ENCODE measurements at regions not wholly inside any gene's neighbourhood (a gene's known extent, or its start where the extent isn't known, plus 50 kb on each side); places are given as distances from the start of the nearest gene placed in this dataset.

DNA sequence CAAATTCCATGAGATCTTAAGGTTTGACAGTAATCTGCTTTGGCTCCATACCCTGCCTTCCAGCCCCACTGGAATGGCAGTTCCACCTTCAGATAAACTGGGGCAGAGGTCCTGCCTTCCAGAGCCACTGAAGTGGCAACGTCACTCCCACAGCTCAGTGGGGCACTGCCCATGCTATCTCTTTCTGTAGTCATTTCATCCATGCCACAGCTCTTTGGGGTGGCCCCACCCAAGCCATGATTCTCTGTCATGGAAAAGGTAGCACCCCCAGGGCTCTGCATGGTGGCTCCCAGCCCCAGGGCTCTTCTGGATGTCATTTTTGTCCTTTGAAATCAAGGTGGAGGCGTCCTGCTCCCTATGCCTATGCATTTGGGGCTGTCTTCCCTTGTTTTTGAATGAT is 596.5 kb downstream of the SPOCK3 start:
- TF ChIP-seq, protein P1, sequence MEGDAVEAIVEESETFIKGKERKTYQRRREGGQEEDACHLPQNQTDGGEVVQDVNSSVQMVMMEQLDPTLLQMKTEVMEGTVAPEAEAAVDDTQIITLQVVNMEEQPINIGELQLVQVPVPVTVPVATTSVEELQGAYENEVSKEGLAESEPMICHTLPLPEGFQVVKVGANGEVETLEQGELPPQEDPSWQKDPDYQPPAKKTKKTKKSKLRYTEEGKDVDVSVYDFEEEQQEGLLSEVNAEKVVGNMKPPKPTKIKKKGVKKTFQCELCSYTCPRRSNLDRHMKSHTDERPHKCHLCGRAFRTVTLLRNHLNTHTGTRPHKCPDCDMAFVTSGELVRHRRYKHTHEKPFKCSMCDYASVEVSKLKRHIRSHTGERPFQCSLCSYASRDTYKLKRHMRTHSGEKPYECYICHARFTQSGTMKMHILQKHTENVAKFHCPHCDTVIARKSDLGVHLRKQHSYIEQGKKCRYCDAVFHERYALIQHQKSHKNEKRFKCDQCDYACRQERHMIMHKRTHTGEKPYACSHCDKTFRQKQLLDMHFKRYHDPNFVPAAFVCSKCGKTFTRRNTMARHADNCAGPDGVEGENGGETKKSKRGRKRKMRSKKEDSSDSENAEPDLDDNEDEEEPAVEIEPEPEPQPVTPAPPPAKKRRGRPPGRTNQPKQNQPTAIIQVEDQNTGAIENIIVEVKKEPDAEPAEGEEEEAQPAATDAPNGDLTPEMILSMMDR (IDR thresholded peaks at IDR 0.05): no peak
- no peak for TF ChIP-seq POLR2A (IDR thresholded peaks at IDR 0.05; ENCODE audit: low read length)
- TF ChIP-seq, protein P2, sequence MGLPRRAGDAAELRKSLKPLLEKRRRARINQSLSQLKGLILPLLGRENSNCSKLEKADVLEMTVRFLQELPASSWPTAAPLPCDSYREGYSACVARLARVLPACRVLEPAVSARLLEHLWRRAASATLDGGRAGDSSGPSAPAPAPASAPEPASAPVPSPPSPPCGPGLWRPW (IDR thresholded peaks at IDR 0.05): no peak
- TF ChIP-seq RFX5 (IDR thresholded peaks at IDR 0.05): no peak
- TF ChIP-seq RAD21 (conservative IDR thresholded peaks at IDR 0.05 in 1 of 2, IDR thresholded peaks at IDR 0.05 in 1 of 2): no peak
- TF ChIP-seq ZFP36 (IDR thresholded peaks at IDR 0.05; ENCODE audit: borderline replicate concordance, partially characterized antibody): no peak
- TF ChIP-seq EP300 (IDR thresholded peaks at IDR 0.05): no peak
- no peak for TF ChIP-seq CEBPB (IDR thresholded peaks at IDR 0.05)
- TF ChIP-seq FOSL2 (IDR thresholded peaks at IDR 0.05): no peak
- no peak for TF ChIP-seq FOSL2 (CRISPR knock-in tag; IDR thresholded peaks at IDR 0.05)
- no peak for TF ChIP-seq EHMT2 (IDR thresholded peaks at IDR 0.05; ENCODE audit: low read depth)
- no peak for TF ChIP-seq NFE2L2 (conservative IDR thresholded peaks at IDR 0.05; ENCODE audit: low read length)
- TF ChIP-seq KDM5A (IDR thresholded peaks at IDR 0.05): no peak
